MM.1S (cell line): ENCODE measurements at regions not wholly inside any gene's neighbourhood (a gene's known extent, or its start where the extent isn't known, plus 50 kb on each side); places are given as distances from the start of the nearest gene placed in this dataset.

Experiments
- DNase-seq: peaks from one replicate; pipeline ENCODE4 v3.0.0-alpha.2; 2015
- H2AFZ ChIP-seq: fragments of 300-600 bp; sonication (generic); 2 replicates; pipeline ENCODE4 v1.6.0; 2016; ENCODE audit warnings: antibody characterized with exemption, low read length
- H3F3A ChIP-seq: fragments of 300-600 bp; sonication (generic); 2 replicates; pipeline ENCODE4 v1.6.1; 2016; ENCODE audit warnings: mild to moderate bottlenecking, antibody characterized with exemption, low read length, moderate library complexity, mixed read lengths; ENCODE audit not compliant: insufficient read depth
- H3K27ac ChIP-seq: fragments of 300-600 bp; sonication (generic); 2 replicates; pipeline ENCODE4 v1.5.1; 2016; ENCODE audit warnings: mild to moderate bottlenecking, low read length
- H3K27me3 ChIP-seq: fragments of 300-600 bp; sonication (generic); replicated peaks from 2 replicates; pipeline ENCODE4 v1.6.0; 2016; ENCODE audit warnings: low read length; ENCODE audit not compliant: insufficient read depth
- H3K36me3 ChIP-seq: fragments of 300-600 bp; sonication (generic); replicated peaks from 2 replicates; pipeline ENCODE4 v1.6.1; 2016; ENCODE audit warnings: mild to moderate bottlenecking, low read length, mixed read lengths; ENCODE audit not compliant: insufficient read depth
- H3K4me1 ChIP-seq: fragments of 300-600 bp; sonication (generic); 2 replicates; pipeline ENCODE4 v1.6.1; 2016; ENCODE audit warnings: low read length, mixed read lengths
- H3K4me2 ChIP-seq: fragments of 300-600 bp; sonication (generic); 2 replicates; pipeline ENCODE4 v1.6.0; 2016; ENCODE audit warnings: low read depth, low read length
- H3K4me3 ChIP-seq: fragments of 300-600 bp; sonication (generic); 2 replicates; pipeline ENCODE4 v1.5.1; 2016; ENCODE audit warnings: low read length, mixed read lengths
- H3K79me2 ChIP-seq: fragments of 300-600 bp; sonication (generic); 2 replicates; pipeline ENCODE4 v1.6.1; 2016; ENCODE audit warnings: mixed run types, low read length, mixed read lengths
- H3K9ac ChIP-seq: fragments of 300-600 bp; sonication (generic); 2 replicates; pipeline ENCODE4 v1.6.1; 2016; ENCODE audit warnings: low read length, mixed read lengths
- H3K9me2 ChIP-seq: fragments of 300-600 bp; sonication (generic); replicated peaks from 2 replicates; pipeline ENCODE4 v1.6.1; 2016; ENCODE audit warnings: mild to moderate bottlenecking, low read length, mixed read lengths; ENCODE audit not compliant: insufficient read depth
- H3K9me3 ChIP-seq: fragments of 300-600 bp; sonication (generic); replicated peaks from 2 replicates; pipeline ENCODE4 v1.6.1; 2016; ENCODE audit warnings: mild to moderate bottlenecking, low read length, mixed read lengths; ENCODE audit not compliant: insufficient read depth
- H4K20me1 ChIP-seq: fragments of 300-600 bp; sonication (generic); 2 replicates; pipeline ENCODE4 v1.6.1; 2016; ENCODE audit warnings: mild to moderate bottlenecking, low read length, moderate library complexity, mixed read lengths; ENCODE audit not compliant: insufficient read depth
- EZH2 ChIP-seq: fragments of 300-600 bp; sonication (generic); optimal IDR thresholded peaks from 2 replicates; pipeline ENCODE3; 2017; ENCODE audit warnings: low read depth, mild to moderate bottlenecking, antibody characterized with exemption, low read length, mixed read lengths
- EZH2phosphoT487 ChIP-seq: fragments of 300-600 bp; sonication (generic); IDR thresholded peaks from 2 replicates; pipeline ENCODE4 v1.6.1; 2018; ENCODE audit warnings: antibody characterized with exemption, low read length
- TF ChIP-seq, protein P1 (sequence below): fragments of 300-600 bp; sonication (generic); IDR thresholded peaks from 2 replicates; pipeline ENCODE4 v1.5.1; 2016; ENCODE audit warnings: antibody characterized with exemption, low read length, mixed read lengths

DNA sequence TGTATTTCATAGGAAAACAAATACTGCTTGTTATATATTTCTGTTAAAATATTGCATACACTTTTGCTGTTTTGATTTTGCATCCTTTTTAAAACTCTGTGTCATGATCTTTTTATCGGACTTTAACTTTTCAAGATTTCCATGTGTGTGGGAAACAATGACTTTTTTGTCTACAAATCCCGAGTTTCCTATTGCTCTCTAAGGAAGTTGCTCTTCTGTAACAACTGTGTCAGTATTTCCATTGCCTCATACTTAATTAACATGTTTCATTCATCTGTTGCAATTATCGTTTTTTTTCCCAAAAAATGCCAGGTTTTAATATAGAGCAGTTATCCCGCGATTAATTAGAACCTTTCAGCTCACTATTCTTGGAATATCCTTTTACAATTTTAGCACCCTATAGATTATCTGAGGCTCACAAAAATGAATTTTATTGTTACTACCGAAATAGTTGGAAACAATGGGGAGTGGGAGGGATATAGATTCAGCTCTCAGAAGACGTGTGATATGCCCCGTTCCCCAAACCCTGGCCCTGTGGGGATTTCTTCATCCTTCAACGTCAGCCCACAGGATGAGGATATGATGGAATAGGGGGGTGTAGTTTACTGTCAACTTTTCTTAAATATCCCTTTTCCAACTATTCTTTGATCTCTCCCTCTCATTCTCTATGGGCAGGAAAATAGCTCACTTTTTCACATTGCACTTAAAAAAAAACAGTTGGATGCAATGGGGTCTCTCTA, 297.6 kb upstream of the IGFBP3 start:
- H3K9ac ChIP-seq: no peak overlapping the region
- no peaks in the 10 kb centered on the region for H3K27me3 ChIP-seq
- no peaks in the 10 kb centered on the region for H3F3A ChIP-seq
- H4K20me1 ChIP-seq: no peaks in the 10 kb centered on the region
- H3K36me3 ChIP-seq: no peaks in the 10 kb centered on the region
- no peak for DNase-seq
- no peak overlapping the region for H3K4me3 ChIP-seq
- H3K27ac ChIP-seq: no peak overlapping the region
- no peak overlapping the region for H3K4me2 ChIP-seq
- no peaks in the 10 kb centered on the region for H3K9me3 ChIP-seq
- no peak overlapping the region for H2AFZ ChIP-seq
- H3K79me2 ChIP-seq: no peaks in the 10 kb centered on the region
- no peaks in the 10 kb centered on the region for H3K9me2 ChIP-seq
- no peaks in the 10 kb centered on the region for H3K4me1 ChIP-seq
- TF ChIP-seq, protein P1, sequence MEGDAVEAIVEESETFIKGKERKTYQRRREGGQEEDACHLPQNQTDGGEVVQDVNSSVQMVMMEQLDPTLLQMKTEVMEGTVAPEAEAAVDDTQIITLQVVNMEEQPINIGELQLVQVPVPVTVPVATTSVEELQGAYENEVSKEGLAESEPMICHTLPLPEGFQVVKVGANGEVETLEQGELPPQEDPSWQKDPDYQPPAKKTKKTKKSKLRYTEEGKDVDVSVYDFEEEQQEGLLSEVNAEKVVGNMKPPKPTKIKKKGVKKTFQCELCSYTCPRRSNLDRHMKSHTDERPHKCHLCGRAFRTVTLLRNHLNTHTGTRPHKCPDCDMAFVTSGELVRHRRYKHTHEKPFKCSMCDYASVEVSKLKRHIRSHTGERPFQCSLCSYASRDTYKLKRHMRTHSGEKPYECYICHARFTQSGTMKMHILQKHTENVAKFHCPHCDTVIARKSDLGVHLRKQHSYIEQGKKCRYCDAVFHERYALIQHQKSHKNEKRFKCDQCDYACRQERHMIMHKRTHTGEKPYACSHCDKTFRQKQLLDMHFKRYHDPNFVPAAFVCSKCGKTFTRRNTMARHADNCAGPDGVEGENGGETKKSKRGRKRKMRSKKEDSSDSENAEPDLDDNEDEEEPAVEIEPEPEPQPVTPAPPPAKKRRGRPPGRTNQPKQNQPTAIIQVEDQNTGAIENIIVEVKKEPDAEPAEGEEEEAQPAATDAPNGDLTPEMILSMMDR: no peak
- TF ChIP-seq EZH2phosphoT487 (no peak), EZH2 (no peak)

- no peak for TF ChIP-seq EZH2
- no peak for TF ChIP-seq EZH2phosphoT487
- TF ChIP-seq, protein P1: no peak
- Histone ChIP-seq H3F3A (no peaks in the 10 kb centered on the region), H4K20me1 (no peaks in the 10 kb centered on the region), H3K4me2 (no peak overlapping the region), H3K27ac (no peak overlapping the region), H3K9me3 (no peaks in the 10 kb centered on the region), H3K9me2 (no peaks in the 10 kb centered on the region), H3K79me2 (no peaks in the 10 kb centered on the region), H2AFZ (no peak overlapping the region), H3K36me3 (no peaks in the 10 kb centered on the region), H3K4me1 (no peaks in the 10 kb centered on the region), H3K9ac (no peak overlapping the region), H3K4me3 (no peak overlapping the region), H3K27me3 (no peaks in the 10 kb centered on the region)
- no peak for DNase-seq
Observed at GRCh38 chr7:46215987-46216567, 295.0 kb upstream of the IGFBP3 start.

DNA sequence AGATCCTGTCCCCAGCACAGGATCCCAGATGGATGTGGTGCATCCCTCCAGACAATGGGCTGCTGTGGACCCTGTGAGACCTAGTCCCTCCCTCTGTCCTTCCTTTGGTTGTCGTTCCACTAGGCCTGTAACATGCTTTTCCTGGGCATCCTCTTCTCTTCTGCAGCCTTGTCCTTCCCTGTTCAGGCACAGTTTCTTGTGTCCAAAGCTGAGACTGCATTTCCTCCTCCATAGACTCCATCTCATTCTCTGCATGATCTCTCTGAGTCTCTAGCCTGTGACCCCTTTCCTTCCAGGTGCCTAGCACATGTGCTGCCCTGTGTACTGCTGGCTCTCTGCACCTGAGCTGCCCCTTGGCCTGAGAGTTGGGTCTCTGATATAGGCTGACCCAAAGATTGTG, 293.5 kb upstream of the IGFBP3 start:
- Histone ChIP-seq H3K36me3 (no peaks in the 10 kb centered on the region), H3K79me2 (no peaks in the 10 kb centered on the region), H3K4me3 (no peak overlapping the region), H3K4me2 (no peak overlapping the region), H3F3A (no peaks in the 10 kb centered on the region), H3K9me2 (no peaks in the 10 kb centered on the region), H3K9me3 (no peaks in the 10 kb centered on the region), H2AFZ (no peak overlapping the region), H3K9ac (no peak overlapping the region), H3K4me1 (no peaks in the 10 kb centered on the region), H3K27ac (no peak overlapping the region), H3K27me3 (no peaks in the 10 kb centered on the region), H4K20me1 (no peaks in the 10 kb centered on the region)
- no peak for DNase-seq
- TF ChIP-seq, protein P1: no peak
- TF ChIP-seq EZH2phosphoT487: no peak
- no peak for TF ChIP-seq EZH2
